IMR-90 (cell line): ENCODE measurements at regions not wholly inside any gene's neighbourhood (a gene's known extent, or its start where the extent isn't known, plus 50 kb on each side); places are given as distances from the start of the nearest gene placed in this dataset.
"Not testable (repeated sequence)": the region's sequence is repeated elsewhere in the genome, so short reads cannot be mapped to it uniquely, and the experiment has no call there.

Experiments used
- ATAC-seq: fragments of 200-7000 bp; cut with Tn5 transposase; 2 replicates; pipeline ENCODE4 v1.9.1; 2020; ENCODE audit warnings: low read depth, mild to moderate bottlenecking, moderate library complexity
- BruUV-seq: library from RNA; stranded (reverse); fragments of 400-500 nt; replicated peaks from 2 replicates; lab custom pipeline; 2021; lab: Mats Ljungman, UMichigan
- CTCF ChIA-PET: fragments of 300-600 bp; formaldehyde crosslinking; extraction: SDS; loops from one replicate; lab custom pipeline; 2021; ENCODE audit warnings: antibody characterized with exemption; lab: Yijun Ruan, JAX
- POLR2A ChIA-PET: fragments of 300-600 bp; sonication (Branson Sonifier 250); formaldehyde crosslinking; loops from one replicate; lab custom pipeline; 2022; ENCODE audit warnings: antibody characterized with exemption; ENCODE audit not compliant: unreplicated experiment; lab: Charles Lee
- DNase-seq: peaks from one replicate; pipeline ENCODE4 v3.0.0; 2013
- H2AFZ ChIP-seq: replicated peaks from 2 replicates; pipeline ENCODE3; 2013; ENCODE audit warnings: low read length, mild to moderate bottlenecking; ENCODE audit not compliant: poor library complexity
- H2AK5ac ChIP-seq: 2 replicates; pipeline ENCODE4 v1.6.1; 2013; ENCODE audit warnings: low read depth, low read length, inconsistent platforms
- H2AK9ac ChIP-seq: replicated peaks from 2 replicates; pipeline ENCODE3; 2013; ENCODE audit warnings: mild to moderate bottlenecking, low read depth, low read length, moderate library complexity; ENCODE audit not compliant: poor library complexity
- H2BK120ac ChIP-seq: 2 replicates; pipeline ENCODE4 v1.6.1; 2013; ENCODE audit warnings: low read depth, low read length, inconsistent platforms
- H2BK15ac ChIP-seq: 3 replicates; pipeline ENCODE4 v1.6.1; 2013; ENCODE audit warnings: low read depth, low read length, inconsistent platforms
- H2BK20ac ChIP-seq: 2 replicates; pipeline ENCODE4 v1.6.1; 2013; ENCODE audit warnings: low read depth, mild to moderate bottlenecking, inconsistent platforms, low read length, moderate library complexity
- H2BK5ac ChIP-seq: 2 replicates; pipeline ENCODE4 v1.6.1; 2013; ENCODE audit warnings: mild to moderate bottlenecking, low read depth, low read length, inconsistent platforms; ENCODE audit not compliant: poor library complexity, severe bottlenecking
- H3K14ac ChIP-seq: replicated peaks from 2 replicates; pipeline ENCODE4 v1.6.1; 2013; ENCODE audit warnings: low read depth, low read length, inconsistent platforms
- H3K18ac ChIP-seq: 2 replicates; pipeline ENCODE4 v1.6.1; 2013; ENCODE audit warnings: low read depth, low read length, control low read depth
- H3K23ac ChIP-seq: 2 replicates; pipeline ENCODE4 v1.6.1; 2013; ENCODE audit warnings: low read depth, low read length, inconsistent platforms
- H3K27ac ChIP-seq: 2 replicates; pipeline ENCODE4 v1.5.1; 2013; ENCODE audit warnings: mild to moderate bottlenecking, control low read depth, low read length; ENCODE audit not compliant: insufficient read depth
- H3K27me3 ChIP-seq: 2 replicates; pipeline ENCODE4 v1.6.1; 2013; ENCODE audit warnings: low read length; ENCODE audit not compliant: control insufficient read depth, insufficient read depth
- H3K36me3 ChIP-seq: 2 replicates; pipeline ENCODE4 v1.6.1; 2013; ENCODE audit warnings: low read length, mixed read lengths; ENCODE audit not compliant: control insufficient read depth, insufficient read depth
- H3K4ac ChIP-seq: 2 replicates; pipeline ENCODE4 v1.6.1; 2013; ENCODE audit warnings: low read depth, low read length, inconsistent platforms
- H3K4me1 ChIP-seq: 2 replicates; pipeline ENCODE4 v1.6.1; 2013; ENCODE audit warnings: low read length, mixed read lengths; ENCODE audit not compliant: control insufficient read depth, insufficient read depth
- H3K4me2 ChIP-seq: 2 replicates; pipeline ENCODE4 v1.6.1; 2013; ENCODE audit warnings: low read depth, mild to moderate bottlenecking, control low read depth, low read length, moderate library complexity
- H3K4me3 ChIP-seq: 2 replicates; pipeline ENCODE4 v1.5.1; 2013; ENCODE audit warnings: low read depth, mild to moderate bottlenecking, control low read depth, low read length, moderate library complexity; ENCODE audit not compliant: insufficient read depth
- H3K56ac ChIP-seq: 2 replicates; pipeline ENCODE4 v1.6.1; 2013; ENCODE audit warnings: low read length, inconsistent platforms; ENCODE audit not compliant: insufficient read depth; ENCODE audit errors: extremely low read depth
- H3K79me1 ChIP-seq, 2 experiments: 2 replicates each; pipeline ENCODE4 v1.6.1; 2013; ENCODE audit warnings: low read length in 2 of 2, inconsistent platforms in 1 of 2, low read depth in 1 of 2
- H3K9ac ChIP-seq: 2 replicates; pipeline ENCODE4 v1.6.1; 2013; ENCODE audit warnings: low read depth, low read length, control low read depth
- H3K9me1 ChIP-seq: 2 replicates; pipeline ENCODE4 v1.6.1; 2013; ENCODE audit warnings: low read length, inconsistent platforms; ENCODE audit not compliant: insufficient read depth
- H3K9me3 ChIP-seq: 2 replicates; pipeline ENCODE4 v1.6.1; 2013; ENCODE audit warnings: low read length; ENCODE audit not compliant: control insufficient read depth, insufficient read depth
- H4K20me1 ChIP-seq: 2 replicates; pipeline ENCODE4 v1.6.1; 2013; ENCODE audit warnings: low read length, inconsistent platforms; ENCODE audit not compliant: insufficient read depth
- H4K5ac ChIP-seq: 2 replicates; pipeline ENCODE4 v1.6.1; 2013; ENCODE audit warnings: mild to moderate bottlenecking, low read depth, low read length, control low read depth
- H4K8ac ChIP-seq, 2 experiments: 2 replicates each; pipeline ENCODE4 v1.6.1; 2013; ENCODE audit warnings: low read depth in 2 of 2, low read length in 2 of 2, control low read depth in 1 of 2, inconsistent platforms in 1 of 2
- H4K91ac ChIP-seq: 2 replicates; pipeline ENCODE4 v1.6.1; 2013; ENCODE audit warnings: low read depth, low read length, inconsistent platforms; ENCODE audit not compliant: insufficient read depth
- WGBS, 2 experiments: methylation state at CpG; one replicate each; pipeline versions ENCODE4 v1.1.5 to v1.1.7; 2013; ENCODE audit warnings: missing lambda C conversion rate in 2 of 2; ENCODE audit not compliant: insufficient read length in 1 of 2; ENCODE audit errors: extremely low coverage in 2 of 2; 5-methylcytosine and 5-hydroxymethylcytosine counted together
- dilution Hi-C: fragments of 300-500 bp; cut with HindIII; formaldehyde crosslinking; loops from one replicate; pipeline ENCODE4 v1.14.3; 2018; ENCODE audit warnings: low sequenced_read_pairs; ENCODE audit not compliant: unreplicated experiment
- in situ Hi-C: fragments of 300-500 bp; cut with MboI; formaldehyde crosslinking; loops from 3 replicates; pipeline ENCODE4 v1.14.3; 2019; ENCODE audit warnings: low sequenced_read_pairs, inconsistent platforms, mixed read lengths
- intact Hi-C: fragments of 100-400 bp; cut with micrococcal nuclease; formaldehyde crosslinking; loops from 2 replicates; pipeline ENCODE4 v1.10.0; 2022

- H3K4ac ChIP-seq, H3K4me1 ChIP-seq, H2BK120ac ChIP-seq, H2AFZ ChIP-seq, H2BK15ac ChIP-seq, H3K36me3 ChIP-seq, intact Hi-C loops, H2AK9ac ChIP-seq, H3K9me3 ChIP-seq, ATAC-seq, H3K18ac ChIP-seq, H3K9ac ChIP-seq, H4K20me1 ChIP-seq, H2BK20ac ChIP-seq, H3K9me1 ChIP-seq, H4K8ac ChIP-seq, H2BK5ac ChIP-seq, H3K4me3 ChIP-seq, DNase-seq, H4K91ac ChIP-seq, H3K4me2 ChIP-seq, H3K14ac ChIP-seq, POLR2A ChIA-PET, H4K5ac ChIP-seq, H3K79me1 ChIP-seq, H2AK5ac ChIP-seq, H3K27ac ChIP-seq, dilution Hi-C loops, H3K56ac ChIP-seq, CTCF ChIA-PET, in situ Hi-C loops, BruUV-seq, H3K27me3 ChIP-seq, H3K23ac ChIP-seq: not testable (repeated sequence)
- no CpG with 5 or more reads among the region's 4 CpGs for WGBS, 2 experiments
Measured at GRCh38 chr21:6483645-6484044, 4037.7 kb upstream of the TPTE start.

- WGBS, 2 experiments: no CpG with 5 or more reads among the region's 26 CpGs
- in situ Hi-C loops, dilution Hi-C loops: not testable (repeated sequence)
Measured at GRCh38 chr21:6486821-6487220, 4034.6 kb upstream of the TPTE start.

More at GRCh38 chr21:6486821-6487220, 4034.6 kb upstream of the TPTE start:
- H3K56ac ChIP-seq, H3K9ac ChIP-seq, H3K4ac ChIP-seq, H3K9me1 ChIP-seq, H2BK20ac ChIP-seq, BruUV-seq, H4K8ac ChIP-seq, H2AK9ac ChIP-seq, H3K4me2 ChIP-seq, H3K27me3 ChIP-seq, H2BK15ac ChIP-seq, ATAC-seq, H3K23ac ChIP-seq, H2BK120ac ChIP-seq, H3K18ac ChIP-seq, H3K4me1 ChIP-seq, H4K20me1 ChIP-seq, H2BK5ac ChIP-seq, POLR2A ChIA-PET, H3K4me3 ChIP-seq, H3K36me3 ChIP-seq, H2AFZ ChIP-seq, CTCF ChIA-PET, H2AK5ac ChIP-seq, H3K79me1 ChIP-seq, H3K14ac ChIP-seq, H4K5ac ChIP-seq, DNase-seq, H3K9me3 ChIP-seq, H3K27ac ChIP-seq, intact Hi-C loops, H4K91ac ChIP-seq: not testable (repeated sequence)
